Stimulated activated effector memory CD8-positive, alpha-beta T cell treated with anti-CD3 and anti-CD28 coated beads, Interleukin-12 subunit alpha, Interleukin-12 subunit beta, amount 100 ng/mL, for 72 hours (primary cell): ENCODE measurements at regions not wholly inside any gene's neighbourhood (a gene's known extent, or its start where the extent isn't known, plus 50 kb on each side); places are given as distances from the start of the nearest gene placed in this dataset.
"Not testable (repeated sequence)": the region's sequence is repeated elsewhere in the genome, so short reads cannot be mapped to it uniquely, and the experiment has no call there.

Experiments
- ATAC-seq: fragments of 150-1000 bp; cut with Tn5 transposase; 2 replicates; pipeline ENCODE4 v1.10.0; 2021
- DNase-seq, 2 donors: peaks; one replicate each; pipeline ENCODE4 v3.0.0; 2021 to 2022; ENCODE audit warnings: low spot score in 2 of 2
- H3K27ac Mint-ChIP-seq: one replicate; pipeline ENCODE4 v1.8.0; 2022; ENCODE audit warnings: mild to moderate bottlenecking, mixed read lengths
- H3K36me3 Mint-ChIP-seq: one replicate; pipeline ENCODE4 v1.8.0; 2022; ENCODE audit warnings: mild to moderate bottlenecking, mixed read lengths
- H3K4me1 Mint-ChIP-seq: one replicate; pipeline ENCODE4 v1.8.0; 2022; ENCODE audit warnings: mixed read lengths
- H3K4me3 Mint-ChIP-seq: one replicate; pipeline ENCODE4 v1.8.0; 2022; ENCODE audit warnings: mild to moderate bottlenecking, mixed read lengths
- H3K9me3 Mint-ChIP-seq: one replicate; pipeline ENCODE4 v1.8.0; 2022; ENCODE audit warnings: mixed read lengths

DNA sequence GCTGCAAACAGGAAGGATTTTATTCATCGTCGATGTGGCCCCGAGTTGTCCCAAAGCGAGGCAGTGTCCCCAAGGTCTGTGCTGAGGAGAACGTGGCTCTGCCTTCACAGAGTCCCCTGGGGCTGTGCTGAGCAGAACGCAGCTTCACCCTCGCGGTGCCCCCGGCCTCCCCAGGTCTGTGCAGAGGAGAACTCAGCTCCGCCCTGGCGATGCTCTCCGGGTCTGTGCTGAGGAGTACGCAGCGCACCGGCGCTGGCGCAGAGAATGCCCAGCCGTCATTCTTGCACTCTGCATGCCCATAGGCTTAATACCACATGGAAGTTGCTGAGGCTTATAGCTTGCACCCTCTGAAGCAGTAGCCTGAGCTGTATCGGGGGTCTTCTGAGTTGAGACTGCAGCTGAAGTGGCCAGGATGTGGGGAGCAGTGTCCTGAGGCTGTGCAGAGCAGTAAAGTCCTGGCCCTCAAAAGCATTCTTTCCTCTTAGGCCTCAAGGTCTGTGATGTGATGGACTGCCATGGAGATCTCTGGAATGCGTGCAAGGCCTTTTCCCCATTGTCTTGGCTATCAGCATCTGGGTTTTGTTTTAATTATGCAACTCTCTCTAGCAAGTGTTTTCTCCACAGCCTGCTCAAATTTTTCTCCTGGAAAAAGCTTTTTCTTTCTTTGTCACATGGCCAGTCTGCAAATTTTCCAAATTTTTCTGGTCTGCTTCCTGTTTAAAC lies 237.5 kb downstream of the ANKRD30B start:
- DNase-seq, H3K9me3 Mint-ChIP-seq, H3K27ac Mint-ChIP-seq, H3K4me3 Mint-ChIP-seq, H3K36me3 Mint-ChIP-seq, H3K4me1 Mint-ChIP-seq: not testable (repeated sequence)
- ATAC-seq, result peak; percentile 40

GRCh38 chr18:14987377-14987776 lies 239.4 kb downstream of the ANKRD30B start:
- H3K27ac Mint-ChIP-seq, DNase-seq, H3K4me1 Mint-ChIP-seq, H3K4me3 Mint-ChIP-seq, H3K36me3 Mint-ChIP-seq, H3K9me3 Mint-ChIP-seq: not testable (repeated sequence)
- ATAC-seq, result peak; percentile 40

DNA sequence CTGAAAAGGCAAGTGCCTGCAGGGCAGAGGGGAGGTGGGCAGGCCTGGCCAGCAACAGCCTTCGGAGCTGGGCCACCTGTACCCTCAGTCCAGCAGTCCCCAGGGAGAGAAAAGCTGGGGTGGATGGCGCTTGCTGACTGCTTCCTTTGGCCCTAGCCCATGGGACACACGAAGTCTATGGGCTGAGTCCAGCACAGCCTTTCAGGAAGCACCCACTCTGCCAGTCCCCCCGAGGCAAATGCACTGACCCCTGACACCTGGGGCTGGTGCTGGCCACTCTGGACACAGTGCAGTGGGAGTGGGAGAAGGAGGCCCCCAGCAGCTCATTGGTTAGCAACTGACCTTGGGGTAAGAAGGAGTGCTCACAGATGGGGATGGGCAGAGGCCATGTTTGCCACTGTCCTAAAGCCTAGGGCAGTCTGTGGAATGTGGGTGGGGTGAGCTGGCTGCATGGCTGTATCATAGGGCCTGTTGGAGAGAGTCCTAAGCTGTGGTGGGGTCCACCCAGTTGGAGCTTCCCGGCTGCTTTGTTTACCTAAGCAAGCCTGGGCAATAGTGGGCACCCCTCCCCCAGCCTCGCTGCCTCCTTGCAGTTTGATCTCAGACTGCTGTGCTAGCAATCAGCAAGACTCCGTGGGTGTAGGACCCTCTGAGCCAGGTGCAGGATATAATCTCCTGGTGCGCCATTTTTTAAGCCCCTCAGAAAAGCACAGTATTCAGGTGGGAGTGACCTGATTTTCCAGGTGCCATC lies 240.2 kb downstream of the ANKRD30B start:
- not testable (repeated sequence) for H3K27ac Mint-ChIP-seq, H3K36me3 Mint-ChIP-seq

GRCh38 chr18:14989569-14989968 lies 241.6 kb downstream of the ANKRD30B start:
- not testable (repeated sequence) for ATAC-seq, H3K4me3 Mint-ChIP-seq, H3K4me1 Mint-ChIP-seq, DNase-seq, H3K36me3 Mint-ChIP-seq, H3K9me3 Mint-ChIP-seq, H3K27ac Mint-ChIP-seq

More for the DNA sequence above, 240.2 kb downstream of the ANKRD30B start:
- DNase-seq, H3K4me1 Mint-ChIP-seq, H3K4me3 Mint-ChIP-seq, H3K9me3 Mint-ChIP-seq: not testable (repeated sequence)
- ATAC-seq, result peak; percentile 43

DNA sequence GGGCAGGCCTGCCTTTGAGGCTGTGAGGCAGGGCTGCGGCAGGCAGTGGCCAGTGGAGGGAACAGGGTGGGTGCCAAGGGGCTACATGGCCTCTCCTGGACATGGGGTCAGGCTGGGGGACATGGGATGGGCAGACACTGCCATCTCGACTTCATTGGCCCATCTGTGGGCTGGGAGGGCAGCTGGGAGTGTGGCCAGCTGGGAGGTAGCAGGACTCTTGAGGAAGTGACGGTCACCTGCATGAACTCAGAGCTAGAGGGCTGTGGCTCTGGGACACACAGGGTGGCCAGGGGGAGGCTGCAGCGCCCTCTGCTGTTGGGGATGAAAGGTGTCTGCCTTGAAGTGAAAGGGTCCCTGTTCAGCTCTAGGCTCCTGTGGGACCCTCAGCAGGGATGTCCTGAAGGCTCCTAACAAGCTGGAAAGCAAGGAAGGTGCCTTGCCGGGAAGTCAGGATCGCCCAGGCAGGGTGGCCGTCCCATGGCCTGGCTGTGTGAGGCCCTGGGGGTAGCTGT lies 244.0 kb downstream of the ANKRD30B start:
- not testable (repeated sequence) for H3K4me1 Mint-ChIP-seq, H3K36me3 Mint-ChIP-seq, H3K27ac Mint-ChIP-seq, ATAC-seq, H3K9me3 Mint-ChIP-seq, H3K4me3 Mint-ChIP-seq
- DNase-seq, result peak in 1 of 2 donors; percentile 37

GRCh38 chr18:14992758-14993157 lies 244.8 kb downstream of the ANKRD30B start:
- not testable (repeated sequence) for H3K27ac Mint-ChIP-seq, H3K4me1 Mint-ChIP-seq, DNase-seq, H3K4me3 Mint-ChIP-seq, H3K9me3 Mint-ChIP-seq, ATAC-seq, H3K36me3 Mint-ChIP-seq

- DNase-seq, H3K4me1 Mint-ChIP-seq, H3K36me3 Mint-ChIP-seq, H3K4me3 Mint-ChIP-seq, H3K9me3 Mint-ChIP-seq, H3K27ac Mint-ChIP-seq, ATAC-seq: not testable (repeated sequence)
These were observed 247.1 kb downstream of the ANKRD30B start for GRCh38 chr18:14995023-14995422.

GRCh38 chr18:14997357-14997756 lies 249.4 kb downstream of the ANKRD30B start:
- DNase-seq, result peak in 1 of 2 donors; percentile 12
- Mint-ChIP-seq H3K36me3 (no peaks in the 10 kb centered on the region), H3K4me3 (no peak overlapping the region), H3K27ac (no peak overlapping the region), H3K9me3 (peaks cover 5% of the 10 kb centered on the region), H3K4me1 (no peaks in the 10 kb centered on the region)
- no peak for ATAC-seq

DNA sequence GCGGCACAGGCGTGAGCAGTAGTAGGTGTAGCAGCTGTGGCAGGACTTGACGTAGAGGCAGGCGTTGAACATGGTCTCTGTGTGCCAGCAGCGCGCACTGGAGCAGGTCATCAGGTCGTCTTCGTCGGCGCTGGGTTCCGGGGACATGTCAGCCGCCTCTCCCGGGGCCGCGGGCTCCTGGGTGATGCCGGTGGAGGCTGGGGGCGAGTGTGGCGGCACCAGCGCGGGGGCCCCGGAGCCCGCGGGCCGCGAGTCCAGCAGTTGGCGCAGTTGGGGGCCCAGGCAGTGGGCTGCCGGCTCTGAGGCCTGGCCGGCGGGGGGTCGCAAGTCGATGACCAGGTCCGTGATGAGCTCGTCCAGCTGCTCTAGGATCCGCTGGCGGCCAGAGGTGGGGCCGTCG lies 249.9 kb downstream of the ANKRD30B start:
- H3K9me3 Mint-ChIP-seq, H3K4me1 Mint-ChIP-seq, H3K36me3 Mint-ChIP-seq, H3K27ac Mint-ChIP-seq, H3K4me3 Mint-ChIP-seq, ATAC-seq: not testable (repeated sequence)
- DNase-seq, result peak in 1 of 2 donors; percentile 20

- DNase-seq, result not testable (repeated sequence)
These were observed 250.5 kb downstream of the ANKRD30B start for GRCh38 chr18:14998360-14999042.

GRCh38 chr18:14999085-14999975 lies 251.4 kb downstream of the ANKRD30B start:
- Mint-ChIP-seq H3K4me1 (no peaks in the 10 kb centered on the region), H3K27ac (no peak overlapping the region)
- no peak for ATAC-seq

More at GRCh38 chr18:14998360-14999042, 250.5 kb downstream of the ANKRD30B start:
- not testable (repeated sequence) for H3K27ac Mint-ChIP-seq, ATAC-seq, H3K36me3 Mint-ChIP-seq, H3K4me3 Mint-ChIP-seq, H3K9me3 Mint-ChIP-seq, H3K4me1 Mint-ChIP-seq

GRCh38 chr18:15000119-15001037 lies 252.4 kb downstream of the ANKRD30B start:
- H3K36me3 Mint-ChIP-seq, DNase-seq, ATAC-seq, H3K4me3 Mint-ChIP-seq, H3K9me3 Mint-ChIP-seq, H3K4me1 Mint-ChIP-seq, H3K27ac Mint-ChIP-seq: not testable (repeated sequence)

More at GRCh38 chr18:14999085-14999975, 251.4 kb downstream of the ANKRD30B start:
- no peak for DNase-seq
- Mint-ChIP-seq H3K9me3 (peaks cover 5% of the 10 kb centered on the region), H3K36me3 (no peaks in the 10 kb centered on the region), H3K4me3 (no peak overlapping the region)

DNA sequence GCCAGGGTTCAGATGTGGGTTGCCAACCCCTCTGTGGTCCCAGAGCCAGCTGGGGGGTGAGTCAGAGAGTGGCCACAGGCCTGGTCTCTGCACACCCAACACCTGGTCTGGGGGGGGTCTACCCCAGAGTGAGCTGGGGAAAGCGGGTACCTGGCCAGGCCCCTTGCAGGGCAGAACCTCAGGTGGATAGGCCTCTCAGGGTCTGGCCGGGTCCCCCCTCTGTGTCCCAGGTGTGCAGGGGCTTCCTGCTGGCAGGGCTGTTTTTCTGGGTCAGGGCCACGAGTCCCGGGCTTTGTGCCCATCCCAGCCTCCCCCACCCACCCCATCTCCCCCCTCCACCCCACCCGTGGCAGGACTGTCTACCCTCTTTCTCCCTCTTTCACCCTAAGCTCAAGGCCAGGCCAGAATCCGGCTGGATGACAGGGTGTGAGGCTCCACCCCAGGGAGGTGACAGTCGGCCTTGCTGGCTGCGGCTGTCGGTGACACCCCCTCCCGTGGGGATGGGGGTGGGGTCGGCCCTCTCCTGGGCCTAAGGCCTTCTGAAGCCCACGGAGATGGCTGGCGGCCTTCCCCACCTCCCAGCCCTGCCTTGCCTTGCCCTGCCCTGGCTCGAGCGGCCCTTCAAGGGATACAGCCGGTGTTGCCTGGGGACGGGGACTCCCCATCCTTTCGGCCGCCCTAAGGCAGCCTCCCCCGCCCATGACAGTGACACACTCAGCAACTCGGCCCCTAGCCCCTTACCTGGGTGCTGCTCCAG lies 253.2 kb downstream of the ANKRD30B start:
- H3K27ac Mint-ChIP-seq, DNase-seq, H3K4me1 Mint-ChIP-seq, H3K9me3 Mint-ChIP-seq, ATAC-seq, H3K4me3 Mint-ChIP-seq, H3K36me3 Mint-ChIP-seq: not testable (repeated sequence)
